ENCODE measurements at regions not wholly inside any gene's neighbourhood (a gene's known extent, or its start where the extent isn't known, plus 50 kb on each side); places are given as distances from the start of the nearest gene placed in this dataset.

GRCh38 chr20:55586610-55587009 lies 418.7 kb downstream of the CBLN4 start:
- DNase-seq: no peak

GRCh38 chr20:55584964-55585363 lies 420.4 kb downstream of the CBLN4 start:
- DNase-seq: no peak

GRCh38 chr20:55584307-55584706 lies 421.0 kb downstream of the CBLN4 start:
- DNase-seq: no peak

GRCh38 chr20:55583036-55583435 lies 422.3 kb downstream of the CBLN4 start:
- no peak for DNase-seq

- DNase-seq: no peak
These were observed 422.8 kb downstream of the CBLN4 start for GRCh38 chr20:55582498-55582897.

GRCh38 chr20:55581519-55581918 lies 423.8 kb downstream of the CBLN4 start:
- no peak for DNase-seq

GRCh38 chr20:55580475-55580874 lies 424.8 kb downstream of the CBLN4 start:
- no peak for DNase-seq

GRCh38 chr20:55579802-55580201 lies 425.5 kb downstream of the CBLN4 start:
- DNase-seq: no peak

- no peak for DNase-seq
These were observed 428.3 kb downstream of the CBLN4 start for GRCh38 chr20:55576981-55577380.

- no peak for DNase-seq
These were observed 436.2 kb downstream of the CBLN4 start for GRCh38 chr20:55569084-55569483.

GRCh38 chr20:55567826-55568225 lies 437.5 kb downstream of the CBLN4 start:
- no peak for DNase-seq

- no peak for DNase-seq
These were observed 440.1 kb downstream of the CBLN4 start for GRCh38 chr20:55565096-55565773.

GRCh38 chr20:55561259-55561658 lies 444.1 kb downstream of the CBLN4 start:
- no peak for DNase-seq

GRCh38 chr20:55557191-55557590 lies 448.1 kb downstream of the CBLN4 start:
- no peak for DNase-seq

- no peak for DNase-seq
These were observed 450.2 kb downstream of the CBLN4 start for GRCh38 chr20:55555075-55555650.

- DNase-seq: no peak
These were observed 460.7 kb downstream of the CBLN4 start for GRCh38 chr20:55544638-55545037.

- no peak for DNase-seq
These were observed 464.8 kb downstream of the CBLN4 start for GRCh38 chr20:55540486-55540885.

GRCh38 chr20:55540013-55540412 lies 465.3 kb downstream of the CBLN4 start:
- DNase-seq: no peak

- DNase-seq: no peak
These were observed 466.9 kb downstream of the CBLN4 start for GRCh38 chr20:55538261-55538908.

GRCh38 chr20:55535366-55535765 lies 470.0 kb downstream of the CBLN4 start:
- no peak for DNase-seq

- DNase-seq: no peak
These were observed 471.7 kb downstream of the CBLN4 start for GRCh38 chr20:55533632-55534031.

- no peak for DNase-seq
These were observed 474.6 kb downstream of the CBLN4 start for GRCh38 chr20:55530763-55531162.

GRCh38 chr20:55528482-55528881 lies 476.8 kb downstream of the CBLN4 start:
- no peak for DNase-seq

- DNase-seq: no peak
These were observed 483.0 kb downstream of the CBLN4 start for GRCh38 chr20:55522296-55522815.

Measured in NCI-H526 (cell line).